IPS-18c (cell line): ENCODE measurements at regions not wholly inside any gene's neighbourhood (a gene's known extent, or its start where the extent isn't known, plus 50 kb on each side); places are given as distances from the start of the nearest gene placed in this dataset.

Experiments
- H3K4me3 ChIP-seq: 2 replicates; pipeline ENCODE4 v1.7.0; 2013; ENCODE audit warnings: low read depth, mild to moderate bottlenecking, low read length, moderate library complexity; ENCODE audit not compliant: insufficient read depth
- H3K9me3 ChIP-seq: one replicate; pipeline ENCODE4 v1.6.1; 2013; ENCODE audit warnings: mild to moderate bottlenecking, low read length, moderate library complexity; ENCODE audit not compliant: control insufficient read depth, insufficient read depth

DNA sequence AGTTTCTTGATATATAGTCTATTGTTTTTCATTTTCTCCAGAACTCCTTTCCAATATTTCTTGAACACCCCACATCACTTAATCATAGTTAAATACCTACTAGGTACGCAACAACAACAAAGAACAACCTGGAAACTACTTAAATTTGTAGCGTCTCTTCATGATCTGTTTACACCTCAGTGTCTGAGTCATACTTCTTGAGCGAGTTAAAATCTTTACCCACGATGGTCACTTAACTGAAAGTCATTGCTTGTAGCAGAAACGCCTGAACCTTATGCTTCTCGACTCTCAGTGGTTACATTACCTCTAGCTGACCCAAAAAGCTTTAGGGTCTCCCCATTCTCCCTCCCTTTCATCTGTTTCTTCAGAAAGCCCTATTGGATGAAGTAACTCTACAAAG lies 131.3 kb downstream of the EN1 start:
- Histone ChIP-seq H3K9me3 (no peaks in the 10 kb centered on the region), H3K4me3 (no peak overlapping the region)

DNA sequence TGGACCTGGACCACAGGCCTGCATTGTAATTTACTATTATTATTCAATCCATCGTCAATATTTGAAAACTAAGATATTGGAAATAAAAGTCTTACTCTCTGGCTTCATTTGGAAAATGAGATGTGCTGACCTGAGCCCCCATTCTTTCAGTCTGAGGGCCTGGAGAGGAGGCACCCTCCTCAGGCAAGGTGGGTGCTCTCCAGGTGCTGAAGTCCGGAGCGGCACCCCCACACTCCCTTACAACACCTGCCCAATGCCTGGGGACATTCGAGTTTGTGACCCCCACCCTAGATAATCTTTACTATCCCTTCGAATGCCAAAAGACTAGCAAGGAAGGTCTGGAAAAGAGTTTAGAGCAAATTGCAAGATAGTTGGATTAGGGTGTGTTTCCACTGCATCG lies 133.3 kb downstream of the EN1 start:
- H3K4me3 ChIP-seq: no peak overlapping the region

DNA sequence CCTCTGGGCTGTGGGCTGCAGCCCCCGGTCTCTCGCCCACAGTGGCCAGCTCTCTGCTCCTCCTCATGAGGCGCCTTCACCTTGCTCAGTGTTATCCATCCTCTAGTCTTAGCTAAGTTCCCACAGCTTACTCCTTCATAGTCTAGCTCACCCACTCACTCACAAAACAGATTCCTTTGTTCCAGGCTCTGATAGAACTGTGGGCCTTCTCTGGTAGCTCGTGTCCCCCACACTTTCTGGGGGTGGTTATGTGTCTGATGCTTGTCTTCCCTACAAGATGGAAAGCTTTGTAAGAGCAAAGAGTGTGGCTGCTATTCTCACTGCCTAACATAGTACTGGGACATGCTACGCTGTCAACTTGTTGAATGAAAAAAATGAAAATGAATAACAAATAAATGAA lies 135.8 kb downstream of the EN1 start:
- Histone ChIP-seq H3K9me3 (no peaks in the 10 kb centered on the region), H3K4me3 (no peak overlapping the region)

More for the DNA sequence above, 133.3 kb downstream of the EN1 start:
- no peaks in the 10 kb centered on the region for H3K9me3 ChIP-seq

DNA sequence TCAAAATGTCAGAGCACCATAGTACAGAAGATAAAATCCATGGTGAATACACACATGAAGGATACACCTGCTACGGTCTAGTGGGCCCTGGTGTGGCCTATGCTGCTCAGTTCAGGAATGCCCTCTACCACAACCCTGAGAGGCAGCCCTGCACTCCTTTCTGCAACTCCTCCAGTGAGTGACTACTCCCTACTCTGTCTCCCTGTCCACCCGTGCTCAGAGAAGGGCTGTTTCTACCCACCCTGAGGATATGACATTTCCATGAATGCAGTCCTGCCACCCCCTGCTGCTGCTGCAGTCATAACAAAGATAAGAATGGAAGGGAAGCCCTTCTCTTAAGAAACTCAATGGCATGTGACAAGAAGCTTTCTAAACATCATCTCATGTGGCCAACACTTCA lies 137.0 kb downstream of the EN1 start:
- no peaks in the 10 kb centered on the region for H3K9me3 ChIP-seq
- no peak overlapping the region for H3K4me3 ChIP-seq

DNA sequence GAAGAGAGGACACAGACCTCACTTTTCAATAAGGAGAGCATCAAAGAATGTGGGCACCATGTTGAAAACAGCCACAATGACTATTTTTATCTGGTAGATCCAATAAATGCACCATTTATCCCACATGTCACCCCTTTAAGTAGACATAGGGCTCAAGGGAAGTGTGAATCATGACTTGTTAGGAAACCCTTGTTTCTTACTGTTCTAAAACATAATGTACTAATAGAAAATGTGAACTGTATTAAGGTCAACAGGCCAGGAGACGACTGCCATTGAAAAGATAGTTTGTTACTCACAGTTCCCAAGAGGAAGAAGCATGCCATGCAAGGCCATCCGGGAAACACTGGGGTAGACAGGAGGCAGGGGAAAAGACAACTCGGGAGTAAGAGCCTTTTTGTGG lies 137.7 kb downstream of the EN1 start:
- Histone ChIP-seq H3K9me3 (no peaks in the 10 kb centered on the region), H3K4me3 (no peak overlapping the region)

DNA sequence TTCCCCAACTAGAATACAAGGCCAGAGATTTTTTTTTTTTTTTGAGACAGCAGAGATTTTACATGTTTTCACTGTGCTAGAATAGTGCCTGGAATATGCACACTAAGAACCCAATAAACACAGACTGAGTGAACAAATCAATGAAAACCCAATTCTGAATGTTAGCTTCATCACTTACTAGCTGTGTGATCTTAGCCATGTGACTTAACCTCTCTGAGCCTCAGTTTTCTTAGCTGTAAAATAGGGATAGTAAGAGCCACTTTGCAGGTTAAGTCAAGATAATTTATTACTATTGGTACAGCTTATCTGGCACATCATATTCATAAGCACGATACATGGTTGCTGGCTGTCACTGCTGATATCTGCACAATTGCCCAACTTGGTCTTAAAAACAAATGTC lies 140.6 kb downstream of the EN1 start:
- Histone ChIP-seq H3K9me3 (no peaks in the 10 kb centered on the region), H3K4me3 (no peak overlapping the region)

DNA sequence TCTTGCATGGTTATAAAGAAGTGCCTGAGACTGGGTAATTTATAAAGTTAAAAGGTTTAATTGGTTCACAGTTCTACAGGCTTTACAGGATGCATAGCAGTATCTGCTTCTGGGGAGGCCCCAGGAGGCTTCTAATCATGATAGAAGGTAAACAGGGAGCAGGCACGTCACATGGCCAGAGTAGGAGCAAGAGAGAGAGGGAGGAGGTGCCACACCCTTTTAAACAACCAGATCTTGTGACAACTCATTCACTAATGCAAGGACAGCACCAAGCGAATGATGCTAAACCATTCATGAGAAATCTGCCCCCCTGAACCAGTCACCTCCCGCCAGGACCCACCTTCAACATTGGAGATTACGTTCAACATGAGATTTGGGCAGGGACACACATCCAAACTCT lies 141.1 kb downstream of the EN1 start:
- H3K9me3 ChIP-seq: no peaks in the 10 kb centered on the region
- H3K4me3 ChIP-seq: no peak overlapping the region

DNA sequence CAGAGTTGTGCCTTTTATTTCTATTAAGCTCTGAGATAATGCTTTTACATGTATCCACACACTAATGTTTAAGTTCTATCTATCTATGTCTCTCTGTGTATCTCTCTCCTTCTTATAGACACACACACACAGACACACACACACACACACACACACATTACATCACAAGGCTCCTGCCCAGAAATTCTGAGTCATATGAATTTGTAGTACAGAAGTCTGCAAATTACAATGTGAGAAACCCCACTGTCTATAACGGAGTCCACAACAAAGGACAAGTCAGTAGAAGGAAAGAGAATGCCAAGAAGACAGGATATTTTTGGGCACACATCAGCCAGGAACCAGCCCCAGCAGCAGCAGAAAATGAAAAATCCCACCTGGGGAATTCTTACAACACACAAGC lies 142.4 kb downstream of the EN1 start:
- H3K9me3 ChIP-seq: no peaks in the 10 kb centered on the region
- H3K4me3 ChIP-seq: no peak overlapping the region

DNA sequence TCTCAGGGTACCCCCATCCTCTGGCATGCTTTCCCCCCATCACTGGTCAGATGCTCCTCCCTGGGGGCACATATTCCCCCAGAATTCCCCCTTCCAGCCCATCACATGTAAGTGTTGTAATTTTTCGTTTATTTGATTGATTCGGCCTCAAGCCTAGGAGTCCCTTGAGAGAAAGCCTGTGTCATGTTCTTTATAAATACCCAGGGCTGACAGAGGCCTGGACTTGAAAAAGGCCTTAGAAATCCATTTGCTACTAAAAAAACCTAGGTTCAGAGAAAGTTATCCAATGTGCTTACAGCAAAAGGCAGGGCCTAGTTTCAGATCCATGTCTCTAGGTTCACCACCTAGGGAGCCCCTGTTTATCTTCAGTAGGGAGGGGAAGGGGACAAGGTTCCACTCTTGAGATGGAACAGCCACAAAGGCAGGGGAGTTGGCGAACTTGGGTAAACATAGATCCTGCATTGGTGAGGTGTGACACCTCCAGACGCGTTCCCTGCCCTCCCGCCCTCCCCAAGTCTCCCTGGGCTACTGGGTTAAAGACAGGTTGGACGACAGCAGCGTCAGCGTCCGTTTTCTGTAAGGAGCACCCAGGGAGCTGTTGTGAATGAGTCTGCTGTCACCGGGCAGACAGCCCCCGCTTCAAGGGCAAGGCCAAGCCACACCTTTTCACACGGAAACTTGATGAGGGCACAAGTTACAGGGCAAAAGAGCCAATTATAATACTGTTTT lies 147.8 kb downstream of the EN1 start:
- H3K4me3 ChIP-seq: no peak overlapping the region
- H3K9me3 ChIP-seq: no peaks in the 10 kb centered on the region

DNA sequence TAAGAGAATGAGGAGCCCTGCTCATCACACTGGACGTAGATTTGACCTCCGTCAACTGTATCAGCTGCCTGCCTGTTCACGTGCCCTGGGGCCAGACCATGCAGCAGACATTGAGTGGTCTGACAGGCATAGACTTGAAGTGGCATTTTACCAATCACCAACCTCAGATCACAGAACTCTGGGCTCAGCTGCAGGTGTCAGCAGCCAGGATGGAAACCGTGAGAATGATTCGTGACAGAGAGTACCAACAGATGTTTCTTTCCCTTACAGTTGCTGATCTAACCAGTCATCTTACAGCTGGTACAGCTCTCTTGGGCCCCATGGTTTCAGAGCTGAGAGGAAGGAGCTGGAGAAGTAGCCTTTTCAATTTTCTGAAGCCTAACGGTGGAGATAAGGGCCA lies 148.9 kb downstream of the EN1 start:
- no peaks in the 10 kb centered on the region for H3K9me3 ChIP-seq
- H3K4me3 ChIP-seq: no peak overlapping the region

DNA sequence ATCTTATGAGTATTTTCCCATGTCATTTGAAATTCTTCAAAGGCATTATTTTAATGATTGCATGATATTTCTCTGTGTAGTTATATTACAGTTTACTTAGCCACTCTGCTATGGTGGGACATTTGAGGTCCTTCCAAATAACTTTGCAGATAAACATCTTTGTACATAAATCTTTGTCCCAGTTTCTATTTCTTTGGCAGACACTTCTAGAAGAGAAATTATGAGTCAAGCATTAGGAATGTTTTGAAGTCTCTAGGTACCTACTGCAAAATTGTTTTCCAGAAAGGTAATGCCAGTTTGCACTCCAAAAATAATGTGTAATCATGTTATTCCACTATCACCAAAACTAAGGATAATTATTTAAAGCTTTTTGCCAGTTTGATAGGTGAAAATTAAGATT lies 149.7 kb downstream of the EN1 start:
- no peak overlapping the region for H3K4me3 ChIP-seq
- no peaks in the 10 kb centered on the region for H3K9me3 ChIP-seq

DNA sequence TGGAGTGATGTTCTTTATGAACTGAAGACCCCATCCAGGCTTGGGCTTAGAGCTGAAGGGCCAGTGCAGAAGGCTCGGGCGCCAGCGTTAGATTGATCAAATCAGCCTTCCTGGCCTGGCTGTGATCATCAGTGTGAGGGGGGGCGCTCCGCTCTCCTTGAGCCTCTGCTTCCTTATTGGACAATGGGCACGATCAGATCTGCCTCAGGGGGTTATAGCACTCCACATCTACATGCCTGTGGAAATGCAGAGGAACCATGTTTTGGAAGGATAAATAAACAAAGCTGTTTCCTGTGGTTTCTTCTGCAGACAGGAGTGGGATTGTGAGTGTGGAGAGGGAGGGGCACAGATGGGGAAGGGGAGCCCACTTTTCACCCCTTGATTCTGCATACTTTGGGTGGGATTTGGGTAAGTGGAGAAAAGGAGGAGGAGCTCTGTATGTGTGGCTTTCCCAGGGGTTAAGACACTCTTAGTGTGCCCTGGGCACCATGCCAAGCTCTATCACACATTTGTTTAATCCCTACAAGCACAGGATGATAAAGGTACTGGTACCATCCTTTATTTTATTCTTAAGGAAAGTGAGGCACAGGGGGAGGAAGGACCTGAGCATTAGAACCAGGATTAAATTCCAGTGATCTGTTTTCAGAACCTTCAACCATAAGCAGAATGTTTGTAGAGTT lies 150.5 kb downstream of the EN1 start:
- Histone ChIP-seq H3K4me3 (no peak overlapping the region), H3K9me3 (no peaks in the 10 kb centered on the region)

DNA sequence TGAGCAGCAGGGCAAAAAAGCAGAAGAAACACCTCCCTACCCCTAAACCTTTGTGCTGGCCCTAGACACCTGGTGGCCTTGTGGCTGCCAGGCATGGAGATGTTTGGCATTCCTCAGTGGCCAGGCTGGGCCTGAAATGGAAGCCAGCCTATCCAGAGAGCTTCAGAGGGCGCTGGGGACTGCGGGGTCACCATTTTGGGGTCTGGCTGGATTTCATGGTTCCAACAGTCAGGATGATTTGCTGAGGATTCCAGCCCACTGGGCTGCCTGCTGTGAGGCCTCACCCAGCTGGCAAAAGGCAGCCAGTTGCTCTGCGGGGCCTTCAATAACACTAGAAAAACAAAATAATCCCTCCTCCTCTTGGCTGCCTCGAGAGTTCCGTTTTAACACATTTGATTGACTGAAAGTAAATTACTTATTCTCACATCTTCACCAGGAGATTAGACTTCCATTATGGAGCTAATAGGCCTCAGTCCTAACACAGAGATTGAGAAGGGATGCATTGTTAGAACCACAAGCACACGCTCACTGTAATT lies 154.1 kb downstream of the EN1 start:
- Histone ChIP-seq H3K9me3 (no peaks in the 10 kb centered on the region), H3K4me3 (no peak overlapping the region)

DNA sequence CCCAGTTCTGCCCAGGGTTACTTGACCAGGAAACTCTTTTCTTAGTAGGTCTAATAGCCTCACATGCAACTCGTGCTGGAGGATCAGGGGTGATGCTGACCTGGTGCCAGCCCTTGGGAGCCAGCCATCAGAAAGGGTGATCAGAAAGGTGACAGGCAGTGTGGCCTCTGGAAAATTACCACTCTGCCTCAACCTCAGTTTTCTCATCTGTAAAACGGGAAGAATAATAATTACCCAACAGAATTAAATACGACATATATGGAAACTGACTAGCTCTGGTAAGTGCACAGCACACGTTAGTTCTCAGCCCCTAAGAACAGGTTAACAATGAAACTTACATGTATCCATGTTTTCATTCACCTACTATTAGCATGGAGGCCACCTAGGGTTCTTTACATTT lies 157.6 kb downstream of the EN1 start:
- Histone ChIP-seq H3K9me3 (no peaks in the 10 kb centered on the region), H3K4me3 (no peak overlapping the region)

DNA sequence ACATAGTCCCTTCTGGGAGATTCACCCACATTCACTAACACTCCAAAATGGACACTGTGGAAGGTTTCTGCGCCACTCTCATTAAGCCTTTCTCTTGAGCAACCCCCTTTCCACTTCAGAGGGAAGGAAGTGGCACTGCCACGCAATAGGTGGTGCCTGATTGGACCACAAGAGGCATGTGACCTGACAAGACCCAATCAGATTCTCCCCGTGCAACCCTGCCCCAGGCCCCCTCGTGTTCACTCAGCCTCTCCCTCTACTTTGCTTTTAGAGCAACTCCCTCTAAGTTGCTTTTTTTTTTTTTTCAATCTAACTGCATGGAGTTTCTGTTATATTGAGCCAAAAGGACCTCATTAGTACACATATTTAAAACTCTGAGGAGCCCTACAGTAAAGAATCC lies 158.0 kb downstream of the EN1 start:
- H3K9me3 ChIP-seq: no peaks in the 10 kb centered on the region
- H3K4me3 ChIP-seq: no peak overlapping the region

DNA sequence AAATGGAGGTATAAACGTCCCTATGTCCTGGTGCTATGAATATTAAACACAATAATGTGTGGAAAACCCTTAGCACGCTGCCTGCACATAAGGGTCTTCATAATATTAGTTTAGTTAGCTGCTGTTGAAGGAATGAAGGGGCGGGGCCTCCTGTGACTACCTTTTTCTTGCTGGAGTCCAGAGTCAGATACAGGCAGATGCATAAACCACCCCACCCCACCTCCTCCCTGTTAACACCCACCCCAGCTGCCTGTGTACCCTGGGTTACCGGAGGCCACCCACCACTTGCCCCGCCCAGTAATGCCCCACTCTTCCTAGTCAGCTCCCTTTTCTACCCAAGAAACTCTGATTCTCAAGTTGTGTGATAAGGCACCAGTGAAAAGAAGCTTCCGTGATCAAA lies 158.4 kb downstream of the EN1 start:
- Histone ChIP-seq H3K4me3 (no peak overlapping the region), H3K9me3 (no peaks in the 10 kb centered on the region)

DNA sequence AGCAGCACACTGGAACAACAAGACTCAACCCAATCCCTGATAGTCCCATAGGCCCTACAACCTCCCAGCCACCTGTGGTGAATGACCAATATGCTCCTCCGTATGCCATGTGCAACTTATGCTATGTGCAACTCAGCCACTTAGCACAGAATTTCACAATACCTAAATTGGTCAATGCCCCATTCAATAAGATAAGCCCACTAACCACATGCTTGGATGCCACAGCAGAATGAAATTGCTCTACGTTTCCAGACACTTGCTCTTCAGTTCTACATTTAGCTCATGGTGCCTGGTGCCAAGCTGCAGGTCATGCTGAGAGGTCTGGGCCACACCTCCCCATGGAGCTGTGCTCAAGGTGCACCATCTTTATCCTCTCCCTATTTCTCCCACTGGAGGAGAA lies 159.8 kb downstream of the EN1 start:
- H3K4me3 ChIP-seq: no peak overlapping the region
- H3K9me3 ChIP-seq: no peaks in the 10 kb centered on the region

DNA sequence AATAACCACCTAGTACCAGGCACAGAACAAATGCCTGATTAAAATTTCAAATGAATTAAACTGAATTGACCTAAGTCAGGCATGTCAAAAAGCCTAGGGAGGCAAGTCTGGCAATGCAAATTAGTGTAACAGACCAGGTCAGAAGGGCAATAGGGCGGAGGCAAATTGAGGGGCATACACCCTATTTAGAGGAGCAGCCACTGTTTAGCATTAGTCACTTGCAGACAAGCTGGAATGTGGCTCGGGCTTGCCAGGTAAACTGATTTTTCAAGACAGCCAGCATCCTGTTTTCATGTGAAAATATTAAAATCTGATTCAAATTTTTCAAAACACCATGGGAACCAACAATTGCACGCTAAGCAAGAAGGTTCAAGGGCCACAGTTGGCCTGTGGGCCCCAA lies 160.3 kb downstream of the EN1 start:
- Histone ChIP-seq H3K4me3 (no peak overlapping the region), H3K9me3 (no peaks in the 10 kb centered on the region)

DNA sequence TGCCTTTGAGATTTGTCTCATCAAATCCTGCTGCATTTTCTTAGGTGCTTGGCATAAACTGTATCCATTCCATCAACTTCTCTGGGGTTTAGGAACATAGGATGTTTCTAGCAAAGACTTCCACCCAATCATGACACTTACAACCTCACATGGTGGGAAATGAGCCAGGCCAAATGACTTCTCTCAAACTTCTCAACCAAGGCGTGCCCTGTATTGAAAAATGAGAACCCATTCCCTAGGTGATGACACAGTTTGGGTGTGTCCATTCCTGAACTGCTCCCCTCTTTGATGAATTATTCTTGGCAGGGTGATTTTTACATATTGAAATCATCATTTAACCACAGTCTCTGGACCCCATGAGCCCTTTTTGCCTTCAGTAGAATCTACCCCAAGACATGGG lies 161.1 kb downstream of the EN1 start:
- Histone ChIP-seq H3K4me3 (no peak overlapping the region), H3K9me3 (no peaks in the 10 kb centered on the region)
